ENCODE measurements at regions not wholly inside any gene's neighbourhood (a gene's known extent, or its start where the extent isn't known, plus 50 kb on each side); places are given as distances from the start of the nearest gene placed in this dataset.

DNA sequence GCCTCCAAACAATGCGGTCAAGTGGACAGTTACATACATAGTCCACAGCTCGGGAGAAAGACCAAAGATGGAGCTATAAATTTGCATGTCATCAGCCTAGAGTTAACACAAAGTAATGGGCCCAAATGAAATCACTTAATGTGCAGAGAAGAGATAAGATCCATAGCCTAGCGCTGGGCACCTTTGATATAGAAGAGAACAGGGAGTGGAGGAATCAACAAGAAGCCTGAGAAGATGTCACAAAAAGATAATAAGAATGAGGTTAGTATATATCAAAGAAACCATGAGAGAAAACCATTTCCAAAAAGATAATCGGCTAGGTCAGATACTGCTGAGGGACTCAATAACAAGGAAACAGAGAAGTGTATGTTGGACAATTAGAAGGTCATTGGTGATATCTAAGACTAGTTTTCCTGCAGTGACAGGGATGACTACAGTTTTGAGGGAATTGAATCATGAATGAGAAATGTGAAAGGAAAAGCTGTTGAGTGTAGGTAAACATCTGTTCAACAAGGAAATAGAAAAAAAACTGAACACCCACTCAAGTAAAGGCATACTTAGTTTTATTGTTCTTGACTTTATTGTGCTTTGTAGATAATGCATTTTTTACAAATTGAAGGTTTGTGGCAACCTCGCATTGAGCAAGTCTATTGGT is 68.7 kb upstream of the CDH6 start:
- Histone ChIP-seq H3K36me3 (ENCODE audit: low read depth) (no peaks in the 10 kb centered on the region), H3K27me3 (ENCODE audit: insufficient read depth, poor library complexity, severe bottlenecking) (peaks cover 6% of the 10 kb centered on the region), H3K4me3 (ENCODE audit: severe bottlenecking) (no peak overlapping the region), H3K9me3 (ENCODE audit: severe bottlenecking) (no peaks in the 10 kb centered on the region), H3K4me1 (ENCODE audit: insufficient read depth, poor library complexity, severe bottlenecking) (no peaks in the 10 kb centered on the region), H3K27ac (ENCODE audit: poor library complexity, severe bottlenecking) (no peak overlapping the region)
- ATAC-seq (ENCODE audit: low read depth), result no peak
- DNase-seq (ENCODE audit: low spot score), result no peak
- no peak for TF ChIP-seq CTCF (IDR thresholded peaks at IDR 0.05; ENCODE audit: poor library complexity, severe bottlenecking)

- Histone ChIP-seq H3K4me3 (ENCODE audit: severe bottlenecking) (no peak overlapping the region), H3K27me3 (ENCODE audit: insufficient read depth, poor library complexity, severe bottlenecking) (peaks cover 6% of the 10 kb centered on the region), H3K9me3 (ENCODE audit: severe bottlenecking) (no peaks in the 10 kb centered on the region), H3K27ac (ENCODE audit: poor library complexity, severe bottlenecking) (no peak overlapping the region), H3K4me1 (ENCODE audit: insufficient read depth, poor library complexity, severe bottlenecking) (no peaks in the 10 kb centered on the region), H3K36me3 (ENCODE audit: low read depth) (no peaks in the 10 kb centered on the region)
- ATAC-seq (ENCODE audit: low read depth), result no peak
- TF ChIP-seq CTCF (IDR thresholded peaks at IDR 0.05; ENCODE audit: poor library complexity, severe bottlenecking), result no peak
- no peak for DNase-seq (ENCODE audit: low spot score)
Measured at GRCh38 chr5:31124026-31124425, 69.5 kb upstream of the CDH6 start.

DNA sequence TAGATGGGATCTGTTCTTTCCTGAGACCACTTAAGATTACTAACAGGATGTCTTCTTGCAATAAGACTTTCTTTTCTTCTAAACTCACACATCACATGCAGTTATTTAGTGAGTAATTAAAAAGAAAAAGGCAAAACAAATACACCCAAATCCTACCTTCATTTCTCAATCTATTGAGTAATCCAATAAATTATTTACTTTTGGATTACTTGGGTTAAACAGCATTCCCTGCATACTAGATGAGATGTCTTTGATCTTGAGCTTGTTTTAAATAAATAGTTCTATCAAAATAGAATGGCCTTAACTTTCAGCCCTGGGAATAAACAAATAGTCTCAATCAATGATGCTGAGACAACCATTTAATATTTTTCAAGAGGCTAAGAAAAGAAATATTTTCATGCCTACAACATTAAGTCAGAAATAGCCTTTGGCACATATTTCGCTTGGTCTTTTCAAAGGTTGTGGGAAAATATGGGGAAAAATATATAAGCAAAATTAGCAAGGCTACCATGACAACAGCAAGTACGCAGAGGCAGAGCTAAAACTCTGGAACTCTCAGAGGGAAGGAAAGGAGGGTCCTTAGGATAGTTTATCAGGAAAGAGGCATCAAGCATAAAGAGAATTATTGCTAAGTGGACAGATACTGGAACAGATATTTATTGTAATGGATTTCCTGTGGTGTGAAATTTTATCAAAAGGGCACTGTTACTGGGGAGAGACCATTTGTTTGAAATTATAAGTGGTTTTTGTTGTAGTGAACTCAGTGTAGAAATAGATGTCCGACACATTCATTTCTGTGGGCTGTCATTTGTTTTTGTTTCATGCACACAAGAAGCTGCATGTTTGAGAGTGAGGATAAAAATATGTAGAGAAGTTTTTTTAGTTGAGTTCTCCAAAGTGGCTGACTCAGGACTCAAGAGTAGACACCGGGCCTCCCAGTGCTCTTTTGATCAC is 70.2 kb upstream of the CDH6 start:
- no peaks in the 10 kb centered on the region for H3K36me3 ChIP-seq (ENCODE audit: low read depth)
- no peaks in the 10 kb centered on the region for H3K9me3 ChIP-seq (ENCODE audit: severe bottlenecking)
- no peak for TF ChIP-seq CTCF (IDR thresholded peaks at IDR 0.05; ENCODE audit: poor library complexity, severe bottlenecking)
- no peaks in the 10 kb centered on the region for H3K4me1 ChIP-seq (ENCODE audit: insufficient read depth, poor library complexity, severe bottlenecking)
- no peak overlapping the region for H3K4me3 ChIP-seq (ENCODE audit: severe bottlenecking)
- DNase-seq (ENCODE audit: low spot score) (no peak), ATAC-seq (ENCODE audit: low read depth) (no peak)
- H3K27ac ChIP-seq (ENCODE audit: poor library complexity, severe bottlenecking), result no peak overlapping the region
- H3K27me3 ChIP-seq (ENCODE audit: insufficient read depth, poor library complexity, severe bottlenecking), result peaks cover 6% of the 10 kb centered on the region

DNA sequence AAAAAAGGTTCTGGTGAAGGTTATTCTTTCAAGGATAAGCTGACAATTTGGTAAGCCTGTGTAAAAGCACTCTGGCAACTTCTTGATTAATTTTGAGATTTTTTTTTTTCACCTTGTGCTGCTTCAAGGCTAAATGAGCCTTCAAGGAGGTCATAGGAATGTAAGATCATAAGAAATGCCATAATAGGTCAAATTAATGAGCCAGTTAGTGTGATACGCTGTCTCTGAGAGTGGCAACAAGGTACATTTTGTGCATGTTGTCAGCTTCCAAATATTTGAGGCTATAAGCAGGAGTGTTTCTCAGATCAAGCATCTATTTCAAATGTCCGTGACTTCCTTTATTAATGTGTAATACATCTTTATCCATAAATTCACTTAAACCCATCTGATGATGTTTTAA is 72.3 kb upstream of the CDH6 start:
- Histone ChIP-seq H3K4me3 (ENCODE audit: severe bottlenecking) (no peak overlapping the region), H3K4me1 (ENCODE audit: insufficient read depth, poor library complexity, severe bottlenecking) (no peaks in the 10 kb centered on the region), H3K27ac (ENCODE audit: poor library complexity, severe bottlenecking) (no peak overlapping the region), H3K9me3 (ENCODE audit: severe bottlenecking) (no peaks in the 10 kb centered on the region), H3K27me3 (ENCODE audit: insufficient read depth, poor library complexity, severe bottlenecking) (peaks cover 6% of the 10 kb centered on the region), H3K36me3 (ENCODE audit: low read depth) (no peaks in the 10 kb centered on the region)
- ATAC-seq (ENCODE audit: low read depth), result no peak
- DNase-seq (ENCODE audit: low spot score), result no peak
- TF ChIP-seq CTCF (IDR thresholded peaks at IDR 0.05; ENCODE audit: poor library complexity, severe bottlenecking), result no peak

- no peak overlapping the region for H3K27ac ChIP-seq (ENCODE audit: poor library complexity, severe bottlenecking)
- no peaks in the 10 kb centered on the region for H3K4me1 ChIP-seq (ENCODE audit: insufficient read depth, poor library complexity, severe bottlenecking)
- no peaks in the 10 kb centered on the region for H3K36me3 ChIP-seq (ENCODE audit: low read depth)
- peaks cover 6% of the 10 kb centered on the region for H3K27me3 ChIP-seq (ENCODE audit: insufficient read depth, poor library complexity, severe bottlenecking)
- H3K4me3 ChIP-seq (ENCODE audit: severe bottlenecking), result no peak overlapping the region
- DNase-seq (ENCODE audit: low spot score), result no peak
- no peaks in the 10 kb centered on the region for H3K9me3 ChIP-seq (ENCODE audit: severe bottlenecking)
- TF ChIP-seq CTCF (IDR thresholded peaks at IDR 0.05; ENCODE audit: poor library complexity, severe bottlenecking), result no peak
- ATAC-seq (ENCODE audit: low read depth), result no peak
Measured at GRCh38 chr5:31120642-31120948, 72.9 kb upstream of the CDH6 start.
